ENCODE measurements at regions not wholly inside any gene's neighbourhood (a gene's known extent, or its start where the extent isn't known, plus 50 kb on each side); places are given as distances from the start of the nearest gene placed in this dataset.

- no peak for DNase-seq (ENCODE audit: low read depth)
- H3K4me3 ChIP-seq (ENCODE audit: low read depth, low read length), result no peak overlapping the region
- no peak for TF ChIP-seq CTCF (conservative IDR thresholded peaks at IDR 0.05; ENCODE audit: low read depth, low read length)
Observed at GRCh38 chr10:125296598-125296997, 136.2 kb upstream of the CTBP2 start.

- H3K4me3 ChIP-seq (ENCODE audit: low read depth, low read length), result no peak overlapping the region
- no peak for TF ChIP-seq CTCF (conservative IDR thresholded peaks at IDR 0.05; ENCODE audit: low read depth, low read length)
- no peak for DNase-seq (ENCODE audit: low read depth)
Observed at GRCh38 chr10:125294109-125294508, 133.7 kb upstream of the CTBP2 start.

- no peak for TF ChIP-seq CTCF (conservative IDR thresholded peaks at IDR 0.05; ENCODE audit: low read depth, low read length)
- no peak for DNase-seq (ENCODE audit: low read depth)
- no peak overlapping the region for H3K4me3 ChIP-seq (ENCODE audit: low read depth, low read length)
Observed at GRCh38 chr10:125291836-125292235, 131.5 kb upstream of the CTBP2 start.

- TF ChIP-seq CTCF (conservative IDR thresholded peaks at IDR 0.05; ENCODE audit: low read depth, low read length), result no peak
- no peak overlapping the region for H3K4me3 ChIP-seq (ENCODE audit: low read depth, low read length)
- DNase-seq (ENCODE audit: low read depth), result no peak
Observed at GRCh38 chr10:125289461-125289860, 129.1 kb upstream of the CTBP2 start.

GRCh38 chr10:125284875-125285597 is 124.7 kb upstream of the CTBP2 start:
- no peak for DNase-seq (ENCODE audit: low read depth)
- no peak overlapping the region for H3K4me3 ChIP-seq (ENCODE audit: low read depth, low read length)
- no peak for TF ChIP-seq CTCF (conservative IDR thresholded peaks at IDR 0.05; ENCODE audit: low read depth, low read length)

- no peak for TF ChIP-seq CTCF (conservative IDR thresholded peaks at IDR 0.05; ENCODE audit: low read depth, low read length)
Observed at GRCh38 chr10:125283836-125284614, 123.7 kb upstream of the CTBP2 start.

More at GRCh38 chr10:125283836-125284614, 123.7 kb upstream of the CTBP2 start:
- no peak for DNase-seq (ENCODE audit: low read depth)
- no peak overlapping the region for H3K4me3 ChIP-seq (ENCODE audit: low read depth, low read length)
